Bone marrow (tissue), 2 donors: ENCODE measurements at regions not wholly inside any gene's neighbourhood (a gene's known extent, or its start where the extent isn't known, plus 50 kb on each side); places are given as distances from the start of the nearest gene placed in this dataset.
"Not testable (repeated sequence)": the region's sequence is repeated elsewhere in the genome, so short reads cannot be mapped to it uniquely, and the experiment has no call there.

Source experiments
- DNase-seq, 2 donors: peaks; one replicate each; lab custom pipeline; 2025; lab: John Stamatoyannopoulos, UW

GRCh38 chr4:126592088-126592487, 1040.7 kb upstream of the INTU start:
- DNase-seq: no peak

GRCh38 chr4:126593626-126594025, 1039.1 kb upstream of the INTU start:
- DNase-seq: no peak

GRCh38 chr4:126595643-126596042, 1037.1 kb upstream of the INTU start:
- DNase-seq: no peak

- DNase-seq: no peak
Observed at GRCh38 chr4:126599746-126600145, 1033.0 kb upstream of the INTU start.

GRCh38 chr4:126603210-126603609, 1029.5 kb upstream of the INTU start:
- no peak for DNase-seq

GRCh38 chr4:126603825-126604224, 1028.9 kb upstream of the INTU start:
- DNase-seq: no peak

- DNase-seq: no peak
Observed at GRCh38 chr4:126604268-126604867, 1028.4 kb upstream of the INTU start.

GRCh38 chr4:126610933-126611332, 1021.8 kb upstream of the INTU start:
- DNase-seq: no peak

GRCh38 chr4:126611900-126612299, 1020.9 kb upstream of the INTU start:
- no peak for DNase-seq

GRCh38 chr4:126614356-126614855, 1018.4 kb upstream of the INTU start:
- DNase-seq: no peak

- DNase-seq: no peak
Observed at GRCh38 chr4:126616795-126617194, 1016.0 kb upstream of the INTU start.

GRCh38 chr4:126627255-126627654, 1005.5 kb upstream of the INTU start:
- DNase-seq: no peak

- DNase-seq: no peak
Observed at GRCh38 chr4:126628933-126629332, 1003.8 kb upstream of the INTU start.

GRCh38 chr4:126630230-126630629, 1002.5 kb upstream of the INTU start:
- no peak for DNase-seq

- no peak for DNase-seq
Observed at GRCh38 chr4:126633306-126633705, 999.5 kb upstream of the INTU start.

- no peak for DNase-seq
Observed at GRCh38 chr4:126637706-126638105, 995.1 kb upstream of the INTU start.

- DNase-seq: no peak
Observed at GRCh38 chr4:126647320-126647719, 985.4 kb upstream of the INTU start.

GRCh38 chr4:126647756-126648397, 984.9 kb upstream of the INTU start:
- no peak for DNase-seq

- DNase-seq: no peak
Observed at GRCh38 chr4:126658411-126658810, 974.3 kb upstream of the INTU start.

- no peak for DNase-seq
Observed at GRCh38 chr4:126661194-126661593, 971.6 kb upstream of the INTU start.

GRCh38 chr4:126664839-126665238, 967.9 kb upstream of the INTU start:
- no peak for DNase-seq

GRCh38 chr4:126670038-126670437, 962.7 kb upstream of the INTU start:
- not testable (repeated sequence) for DNase-seq

- DNase-seq: no peak
Observed at GRCh38 chr4:126678618-126679017, 954.1 kb upstream of the INTU start.

- DNase-seq: no peak
Observed at GRCh38 chr4:126679303-126679702, 953.5 kb upstream of the INTU start.
